ENCODE measurements at regions not wholly inside any gene's neighbourhood (a gene's known extent, or its start where the extent isn't known, plus 50 kb on each side); places are given as distances from the start of the nearest gene placed in this dataset.

DNA sequence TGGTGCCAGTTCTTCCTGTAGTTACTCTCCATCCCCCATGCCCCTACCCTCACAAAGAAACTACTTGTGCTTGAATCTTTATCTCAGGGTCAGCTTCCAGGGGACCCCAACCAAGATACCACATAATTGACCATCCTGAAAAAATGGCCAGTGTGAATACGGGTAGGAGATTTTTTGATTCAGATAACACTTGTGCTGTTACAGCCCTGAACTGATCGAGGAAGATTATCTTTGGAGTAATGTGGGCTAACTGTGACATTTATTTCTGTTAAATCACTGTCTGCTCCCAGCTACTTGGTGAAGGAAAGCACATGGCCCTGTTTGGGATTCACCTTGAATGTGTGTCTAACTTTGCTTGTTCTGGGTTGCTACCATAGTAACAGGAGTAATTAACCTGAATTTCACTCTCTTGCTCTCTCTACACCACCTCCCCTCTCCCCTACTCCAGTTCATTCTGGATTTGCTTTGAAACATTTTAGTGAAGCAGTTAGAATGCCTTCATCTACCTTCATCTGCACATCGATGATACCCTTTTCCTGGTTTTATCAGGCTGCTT lies 219.6 kb upstream of the CHD6 start:
- no peaks in the 10 kb centered on the region for H3K79me2 ChIP-seq (ENCODE audit: insufficient read depth, low read length)

DNA sequence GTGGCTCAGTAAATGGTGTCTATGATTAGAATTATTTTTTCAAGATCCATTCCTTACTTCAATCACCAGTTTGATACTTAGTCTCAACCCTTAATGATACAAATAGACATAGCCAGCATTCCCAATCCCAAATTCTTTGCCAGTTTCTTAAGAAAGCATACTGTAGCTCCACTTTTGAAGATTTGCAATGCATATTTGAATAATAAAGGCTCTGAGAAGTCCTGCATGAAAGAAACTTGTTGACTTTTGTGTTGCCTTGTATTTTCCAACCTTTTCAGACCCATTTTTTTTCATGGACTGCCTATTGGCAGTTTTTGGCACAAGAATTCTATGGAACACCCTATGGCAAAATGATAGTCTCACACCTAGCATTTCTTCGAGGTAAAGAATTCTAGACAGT lies 215.6 kb upstream of the CHD6 start:
- H3K9me3 Mint-ChIP-seq (ENCODE audit: unreplicated experiment) = no peaks in the 10 kb centered on the region
- Histone ChIP-seq H3K27me3 (ENCODE audit: insufficient read depth, low read length) (no peaks in the 10 kb centered on the region), H3K79me2 (ENCODE audit: insufficient read depth, low read length) (no peaks in the 10 kb centered on the region), H3K9me3 (ENCODE audit: insufficient read depth, low read depth, low read length) (no peaks in the 10 kb centered on the region), H3K9ac (ENCODE audit: low read length) (no peak overlapping the region), H4K20me1 (ENCODE audit: insufficient read depth, low read length) (no peaks in the 10 kb centered on the region), H3K36me3 (ENCODE audit: insufficient read depth, low read length) (no peaks in the 10 kb centered on the region), H3K4me2 (ENCODE audit: low read length) (no peak overlapping the region), H3K4me3 (ENCODE audit: insufficient read depth, low read depth, low read length) (no peak overlapping the region), H2AFZ (ENCODE audit: low read depth, low read length) (no peak overlapping the region), H3K27ac (ENCODE audit: low read depth, low read length) (no peak overlapping the region), H3K4me1 (ENCODE audit: insufficient read depth, low read length) (no peaks in the 10 kb centered on the region)
- H3K27ac Mint-ChIP-seq (ENCODE audit: unreplicated experiment) = no peak overlapping the region
- H3K4me3 Mint-ChIP-seq (ENCODE audit: unreplicated experiment) = no peak overlapping the region
- no peaks in the 10 kb centered on the region for H3K36me3 Mint-ChIP-seq (ENCODE audit: low read depth, unreplicated experiment)
- H3K27me3 Mint-ChIP-seq (ENCODE audit: low read depth, unreplicated experiment) = no peaks in the 10 kb centered on the region
- FAIRE-seq (no peak), DNase-seq (ENCODE audit: low read depth) (no peak)
- no peaks in the 10 kb centered on the region for H3K4me1 Mint-ChIP-seq (ENCODE audit: low read depth, unreplicated experiment)
- no peak for TF ChIP-seq EZH2 (IDR thresholded peaks at IDR 0.05; ENCODE audit: insufficient read depth, low read length)
- TF ChIP-seq, protein P1, sequence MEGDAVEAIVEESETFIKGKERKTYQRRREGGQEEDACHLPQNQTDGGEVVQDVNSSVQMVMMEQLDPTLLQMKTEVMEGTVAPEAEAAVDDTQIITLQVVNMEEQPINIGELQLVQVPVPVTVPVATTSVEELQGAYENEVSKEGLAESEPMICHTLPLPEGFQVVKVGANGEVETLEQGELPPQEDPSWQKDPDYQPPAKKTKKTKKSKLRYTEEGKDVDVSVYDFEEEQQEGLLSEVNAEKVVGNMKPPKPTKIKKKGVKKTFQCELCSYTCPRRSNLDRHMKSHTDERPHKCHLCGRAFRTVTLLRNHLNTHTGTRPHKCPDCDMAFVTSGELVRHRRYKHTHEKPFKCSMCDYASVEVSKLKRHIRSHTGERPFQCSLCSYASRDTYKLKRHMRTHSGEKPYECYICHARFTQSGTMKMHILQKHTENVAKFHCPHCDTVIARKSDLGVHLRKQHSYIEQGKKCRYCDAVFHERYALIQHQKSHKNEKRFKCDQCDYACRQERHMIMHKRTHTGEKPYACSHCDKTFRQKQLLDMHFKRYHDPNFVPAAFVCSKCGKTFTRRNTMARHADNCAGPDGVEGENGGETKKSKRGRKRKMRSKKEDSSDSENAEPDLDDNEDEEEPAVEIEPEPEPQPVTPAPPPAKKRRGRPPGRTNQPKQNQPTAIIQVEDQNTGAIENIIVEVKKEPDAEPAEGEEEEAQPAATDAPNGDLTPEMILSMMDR (IDR thresholded peaks at IDR 0.05; ENCODE audit: insufficient read depth, low read depth, low read length) = no peak

More for the DNA sequence above, 219.6 kb upstream of the CHD6 start:
- TF ChIP-seq, protein P1 (IDR thresholded peaks at IDR 0.05; ENCODE audit: insufficient read depth, low read depth, low read length) = no peak
- no peak for TF ChIP-seq EZH2 (IDR thresholded peaks at IDR 0.05; ENCODE audit: insufficient read depth, low read length)
- no peaks in the 10 kb centered on the region for H3K4me1 Mint-ChIP-seq (ENCODE audit: low read depth, unreplicated experiment)
- no peaks in the 10 kb centered on the region for H3K27me3 Mint-ChIP-seq (ENCODE audit: low read depth, unreplicated experiment)
- H3K9me3 Mint-ChIP-seq (ENCODE audit: unreplicated experiment) = peaks cover 3% of the 10 kb centered on the region
- Histone ChIP-seq H3K4me3 (ENCODE audit: insufficient read depth, low read depth, low read length) (no peak overlapping the region), H3K4me2 (ENCODE audit: low read length) (no peak overlapping the region), H2AFZ (ENCODE audit: low read depth, low read length) (no peak overlapping the region), H3K27me3 (ENCODE audit: insufficient read depth, low read length) (no peaks in the 10 kb centered on the region), H3K4me1 (ENCODE audit: insufficient read depth, low read length) (no peaks in the 10 kb centered on the region), H3K36me3 (ENCODE audit: insufficient read depth, low read length) (no peaks in the 10 kb centered on the region), H3K9me3 (ENCODE audit: insufficient read depth, low read depth, low read length) (no peaks in the 10 kb centered on the region), H3K27ac (ENCODE audit: low read depth, low read length) (no peak overlapping the region), H3K9ac (ENCODE audit: low read length) (no peak overlapping the region), H4K20me1 (ENCODE audit: insufficient read depth, low read length) (no peaks in the 10 kb centered on the region)
- no peak overlapping the region for H3K4me3 Mint-ChIP-seq (ENCODE audit: unreplicated experiment)
- FAIRE-seq = no peak
- H3K36me3 Mint-ChIP-seq (ENCODE audit: low read depth, unreplicated experiment) = no peaks in the 10 kb centered on the region
- no peak for DNase-seq (ENCODE audit: low read depth)
- no peak overlapping the region for H3K27ac Mint-ChIP-seq (ENCODE audit: unreplicated experiment)

DNA sequence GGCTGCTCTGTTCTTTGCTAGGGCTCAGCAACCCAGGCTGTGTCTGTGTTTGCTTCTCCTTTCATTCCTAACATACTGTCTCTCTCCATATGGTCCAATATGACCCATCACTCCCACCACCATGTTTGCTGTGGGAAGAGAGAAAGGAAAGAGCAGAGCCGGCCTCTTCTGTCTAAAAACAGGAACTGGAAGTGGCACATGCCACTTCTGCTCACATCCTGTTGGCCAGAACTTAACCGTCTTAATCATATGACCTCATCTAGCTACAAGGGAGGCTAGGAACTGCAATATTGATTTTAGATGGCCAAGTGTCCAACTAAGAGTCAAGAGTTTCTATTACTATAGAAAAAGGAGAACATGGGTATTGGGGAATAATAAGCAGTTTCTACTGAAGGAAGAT lies 212.5 kb upstream of the CHD6 start:
- no peaks in the 10 kb centered on the region for H3K4me1 ChIP-seq (ENCODE audit: insufficient read depth, low read length)
- TF ChIP-seq, protein P1 (IDR thresholded peaks at IDR 0.05; ENCODE audit: insufficient read depth, low read depth, low read length) = no peak
- no peak for TF ChIP-seq EZH2 (IDR thresholded peaks at IDR 0.05; ENCODE audit: insufficient read depth, low read length)
- H4K20me1 ChIP-seq (ENCODE audit: insufficient read depth, low read length) = no peaks in the 10 kb centered on the region
- no peaks in the 10 kb centered on the region for H3K4me1 Mint-ChIP-seq (ENCODE audit: low read depth, unreplicated experiment)
- no peaks in the 10 kb centered on the region for H3K27me3 ChIP-seq (ENCODE audit: insufficient read depth, low read length)
- H3K9ac ChIP-seq (ENCODE audit: low read length) = no peak overlapping the region
- no peak overlapping the region for H3K27ac Mint-ChIP-seq (ENCODE audit: unreplicated experiment)
- H3K9me3 ChIP-seq (ENCODE audit: insufficient read depth, low read depth, low read length) = no peaks in the 10 kb centered on the region
- H3K4me3 ChIP-seq (ENCODE audit: insufficient read depth, low read depth, low read length) = no peak overlapping the region
- DNase-seq (ENCODE audit: low read depth) (no peak), FAIRE-seq (no peak)
- H3K27me3 Mint-ChIP-seq (ENCODE audit: low read depth, unreplicated experiment) = no peaks in the 10 kb centered on the region
- no peaks in the 10 kb centered on the region for H3K36me3 ChIP-seq (ENCODE audit: insufficient read depth, low read length)
- no peaks in the 10 kb centered on the region for H3K9me3 Mint-ChIP-seq (ENCODE audit: unreplicated experiment)
- H2AFZ ChIP-seq (ENCODE audit: low read depth, low read length) = no peak overlapping the region
- H3K4me2 ChIP-seq (ENCODE audit: low read length) = no peak overlapping the region
- no peak overlapping the region for H3K27ac ChIP-seq (ENCODE audit: low read depth, low read length)
- H3K4me3 Mint-ChIP-seq (ENCODE audit: unreplicated experiment) = no peak overlapping the region
- H3K36me3 Mint-ChIP-seq (ENCODE audit: low read depth, unreplicated experiment) = no peaks in the 10 kb centered on the region
- H3K79me2 ChIP-seq (ENCODE audit: insufficient read depth, low read length) = no peaks in the 10 kb centered on the region
